PC-9 (cell line): ENCODE measurements at regions not wholly inside any gene's neighbourhood (a gene's known extent, or its start where the extent isn't known, plus 50 kb on each side); places are given as distances from the start of the nearest gene placed in this dataset.

ENCODE experiments used
- BruUV-seq: library from RNA; stranded (reverse); fragments of 400-500 nt; replicated peaks from 2 replicates; lab custom pipeline; 2021; lab: Mats Ljungman, UMichigan
- CTCF ChIA-PET: fragments of 300-600 bp; sonication (Branson Sonifier 250); formaldehyde crosslinking; loops from one replicate; lab custom pipeline; 2022; ENCODE audit warnings: antibody characterized with exemption; lab: Charles Lee
- POLR2A ChIA-PET: fragments of 300-600 bp; sonication (Branson Sonifier 250); formaldehyde crosslinking; loops from one replicate; lab custom pipeline; 2022; ENCODE audit warnings: antibody characterized with exemption; ENCODE audit not compliant: unreplicated experiment; lab: Charles Lee
- DNase-seq, 2 experiments: peaks; one replicate each; pipeline versions ENCODE4 v3.0.0 to v3.0.0-alpha.2; 2015 to 2022; ENCODE audit warnings: mixed read lengths in 1 of 2
- H2AFZ ChIP-seq: fragments of 200-600 bp; sonication (generic); 2 replicates; pipeline ENCODE4 v1.8.1; 2017; ENCODE audit warnings: antibody characterized with exemption
- H3F3A ChIP-seq: fragments of 200-600 bp; sonication (generic); 2 replicates; pipeline ENCODE4 v1.8.1; 2017; ENCODE audit warnings: antibody characterized with exemption, mild to moderate bottlenecking, low read depth; ENCODE audit not compliant: insufficient read depth
- H3K27ac ChIP-seq: fragments of 200-600 bp; sonication (generic); 2 replicates; pipeline ENCODE4 v1.6.1; 2016; ENCODE audit warnings: mixed run types
- H3K27me3 ChIP-seq: fragments of 200-600 bp; sonication (generic); 2 replicates; pipeline ENCODE4 v1.6.1; 2016; ENCODE audit warnings: low read depth, mixed run types; ENCODE audit not compliant: insufficient read depth
- H3K36me3 ChIP-seq: fragments of 200-600 bp; sonication (generic); 2 replicates; pipeline ENCODE4 v1.6.1; 2016; ENCODE audit warnings: low read depth, mixed run types
- H3K4me1 ChIP-seq: fragments of 200-600 bp; sonication (generic); replicated peaks from 2 replicates; pipeline ENCODE4 v1.6.1; 2016; ENCODE audit warnings: mixed run types; ENCODE audit not compliant: insufficient read depth
- H3K4me2 ChIP-seq: fragments of 200-600 bp; sonication (generic); 2 replicates; pipeline ENCODE4 v1.6.1; 2017; ENCODE audit warnings: mixed run types
- H3K4me3 ChIP-seq: fragments of 200-600 bp; sonication (generic); 2 replicates; pipeline ENCODE4 v1.6.1; 2016; ENCODE audit warnings: mixed run types
- H3K79me2 ChIP-seq: fragments of 200-600 bp; sonication (generic); 2 replicates; pipeline ENCODE4 v1.6.1; 2017; ENCODE audit warnings: low read depth, mixed run types
- H3K9me2 ChIP-seq: fragments of 200-600 bp; sonication (generic); 2 replicates; pipeline ENCODE4 v1.8.1; 2017; ENCODE audit warnings: mild to moderate bottlenecking; ENCODE audit not compliant: insufficient read depth
- H3K9me3 ChIP-seq: fragments of 200-600 bp; sonication (generic); 2 replicates; pipeline ENCODE4 v1.8.1; 2016; ENCODE audit warnings: low read depth; ENCODE audit not compliant: insufficient read depth
- H4K20me1 ChIP-seq: fragments of 200-600 bp; sonication (generic); 2 replicates; pipeline ENCODE4 v1.8.1; 2017; ENCODE audit not compliant: insufficient read depth
- CTCF ChIP-seq: fragments of 200-600 bp; sonication (generic); conservative IDR thresholded peaks from 2 replicates; pipeline ENCODE4 v1.6.1; 2017; ENCODE audit warnings: mixed run types, antibody characterized with exemption, mild to moderate bottlenecking, moderate library complexity
- EZH2 ChIP-seq: fragments of 200-600 bp; sonication (generic); IDR thresholded peaks from 2 replicates; pipeline ENCODE4 v1.8.0; 2017; ENCODE audit warnings: antibody characterized with exemption, low read depth
- intact Hi-C: fragments of 100-400 bp; cut with micrococcal nuclease; formaldehyde crosslinking; loops from one replicate; pipeline ENCODE4 v1.10.0; 2022; ENCODE audit not compliant: unreplicated experiment

- Histone ChIP-seq H3K4me2 (no peak overlapping the region), H3K4me3 (no peak overlapping the region), H3K9me2 (0 out of 2 replicates have a peak, but pooled peaks cover 3% of the 10 kb centered on the region), H3K36me3 (no peaks in the 10 kb centered on the region), H3F3A (no peaks in the 10 kb centered on the region), H3K27me3 (no peaks in the 10 kb centered on the region), H3K9me3 (no peaks in the 10 kb centered on the region), H2AFZ (no peak overlapping the region), H3K27ac (no peak overlapping the region), H3K4me1 (no peaks in the 10 kb centered on the region), H3K79me2 (no peaks in the 10 kb centered on the region), H4K20me1 (no peaks in the 10 kb centered on the region)
- BruUV-seq: no TSS peak
- ChIA-PET POLR2A (no interaction called here), CTCF (no interaction called here)
- no peak for DNase-seq
- intact Hi-C loops: no loop called here
- TF ChIP-seq CTCF: no peak
- TF ChIP-seq EZH2: no peak
Observed at GRCh38 chr3:163766112-163766511, 1312.2 kb downstream of the SI start.

DNA sequence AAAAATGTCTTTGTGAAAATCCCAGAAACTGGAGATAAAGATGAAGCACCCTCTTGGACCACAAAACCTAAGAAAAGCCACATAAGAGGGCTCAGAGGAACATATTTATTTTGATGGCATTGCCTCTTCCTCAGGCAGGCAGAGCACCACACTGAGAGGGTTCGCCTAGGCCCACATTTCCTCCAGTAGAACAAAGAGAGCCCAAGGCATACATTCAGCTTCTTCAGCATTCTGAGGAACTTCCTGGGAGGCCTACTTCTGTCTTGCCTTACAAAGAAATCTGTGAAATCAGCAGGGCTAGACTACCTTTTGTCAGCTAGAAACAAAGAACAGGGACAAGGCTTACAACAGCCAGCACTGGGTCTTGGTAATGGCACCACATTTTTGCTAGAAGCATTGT is 1325.3 kb downstream of the SI start:
- CTCF ChIA-PET: no interaction called here
- no peak overlapping the region for H2AFZ ChIP-seq
- H4K20me1 ChIP-seq: no peaks in the 10 kb centered on the region
- H3K9me2 ChIP-seq: no peaks in the 10 kb centered on the region
- H3K27ac ChIP-seq: no peak overlapping the region
- no peak overlapping the region for H3K4me3 ChIP-seq
- TF ChIP-seq EZH2 (no peak), CTCF (no peak)
- H3K36me3 ChIP-seq: no peaks in the 10 kb centered on the region
- no peaks in the 10 kb centered on the region for H3F3A ChIP-seq
- no peaks in the 10 kb centered on the region for H3K79me2 ChIP-seq
- no peaks in the 10 kb centered on the region for H3K9me3 ChIP-seq
- POLR2A ChIA-PET: no interaction called here
- DNase-seq: no peak
- BruUV-seq: no TSS peak
- no peak overlapping the region for H3K4me2 ChIP-seq
- intact Hi-C loops: no loop called here
- no peaks in the 10 kb centered on the region for H3K27me3 ChIP-seq
- no peaks in the 10 kb centered on the region for H3K4me1 ChIP-seq

DNA sequence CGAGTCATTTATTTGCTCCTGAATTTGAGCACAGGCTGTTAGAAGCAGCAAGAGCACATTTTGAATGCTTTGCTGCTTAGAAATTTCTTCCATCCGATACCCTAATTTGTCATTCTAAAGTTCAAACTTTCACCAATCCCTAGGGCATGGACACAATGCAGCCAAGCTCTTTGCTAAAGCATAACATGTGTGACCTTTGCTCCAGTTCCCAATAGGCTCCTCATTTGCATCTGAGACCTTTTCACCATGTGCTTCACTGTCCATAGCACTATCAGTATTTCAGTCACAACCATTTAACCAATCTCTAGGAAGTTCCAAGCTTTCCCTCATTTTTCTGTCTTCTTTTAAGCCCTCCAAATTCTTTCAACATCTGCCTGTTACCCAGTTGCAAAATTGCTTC is 1333.1 kb downstream of the SI start:
- Histone ChIP-seq H3K4me3 (no peak overlapping the region), H4K20me1 (no peaks in the 10 kb centered on the region), H3K27me3 (no peaks in the 10 kb centered on the region), H3K27ac (no peak overlapping the region), H2AFZ (no peak overlapping the region), H3F3A (no peaks in the 10 kb centered on the region), H3K9me2 (no peaks in the 10 kb centered on the region), H3K79me2 (no peaks in the 10 kb centered on the region), H3K4me2 (no peak overlapping the region), H3K9me3 (no peaks in the 10 kb centered on the region; the same call in 1 of the 2 replicates), H3K36me3 (no peaks in the 10 kb centered on the region), H3K4me1 (no peaks in the 10 kb centered on the region)
- intact Hi-C loops: no loop called here
- no peak for DNase-seq
- TF ChIP-seq CTCF (no peak), EZH2 (no peak)
- POLR2A ChIA-PET: no interaction called here
- BruUV-seq: no TSS peak
- CTCF ChIA-PET: no interaction called here
